GM23338 (cell line): ENCODE measurements at regions not wholly inside any gene's neighbourhood (a gene's known extent, or its start where the extent isn't known, plus 50 kb on each side); places are given as distances from the start of the nearest gene placed in this dataset.

Experiments
- ATAC-seq: fragments of 200-7000 bp; cut with Tn5 transposase; 3 replicates; pipeline ENCODE4 v1.9.1; 2020
- DNase-seq: peaks from one replicate; pipeline ENCODE4 v3.0.0-alpha.2; 2015; ENCODE audit warnings: low spot score
- H2AFZ ChIP-seq: fragments of 200-600 bp; sonication (generic); 2 replicates; pipeline ENCODE4 v1.8.0; 2016; ENCODE audit warnings: antibody characterized with exemption, mild to moderate bottlenecking, moderate library complexity
- H3F3A ChIP-seq: fragments of 200-600 bp; sonication (generic); replicated peaks from 2 replicates; pipeline ENCODE4 v1.8.0; 2017; ENCODE audit warnings: antibody characterized with exemption, mixed run types, low read depth
- H3K27ac ChIP-seq: fragments of 200-600 bp; sonication (generic); 2 replicates; pipeline ENCODE4 v1.6.1; 2016; ENCODE audit warnings: low read depth
- H3K27me3 ChIP-seq: fragments of 200-600 bp; sonication (generic); 2 replicates; pipeline ENCODE4 v1.8.0; 2016; ENCODE audit warnings: mild to moderate bottlenecking, mixed run types, moderate library complexity; ENCODE audit not compliant: insufficient read depth
- H3K36me3 ChIP-seq: fragments of 200-600 bp; sonication (generic); 2 replicates; pipeline ENCODE4 v1.8.0; 2016; ENCODE audit warnings: mild to moderate bottlenecking; ENCODE audit not compliant: insufficient read depth
- H3K4me1 ChIP-seq: fragments of 200-600 bp; sonication (generic); 2 replicates; pipeline ENCODE4 v1.8.0; 2016; ENCODE audit warnings: mild to moderate bottlenecking, moderate library complexity; ENCODE audit not compliant: insufficient read depth
- H3K4me2 ChIP-seq: fragments of 200-600 bp; sonication (generic); 2 replicates; pipeline ENCODE4 v1.7.1; 2017; ENCODE audit warnings: mixed run types
- H3K4me3 ChIP-seq: fragments of 200-600 bp; sonication (generic); 2 replicates; pipeline ENCODE4 v1.6.1; 2016; ENCODE audit warnings: mixed run types
- H3K79me2 ChIP-seq: fragments of 200-600 bp; sonication (generic); replicated peaks from 2 replicates; pipeline ENCODE4 v1.8.0; 2017; ENCODE audit warnings: mild to moderate bottlenecking; ENCODE audit not compliant: insufficient read depth
- H3K9me2 ChIP-seq: fragments of 200-600 bp; sonication (generic); 2 replicates; pipeline ENCODE4 v1.8.0; 2017; ENCODE audit not compliant: insufficient read depth
- H4K20me1 ChIP-seq: fragments of 200-600 bp; sonication (generic); replicated peaks from 2 replicates; pipeline ENCODE4 v1.8.0; 2017; ENCODE audit warnings: mild to moderate bottlenecking; ENCODE audit not compliant: insufficient read depth
- H3K27ac Mint-ChIP-seq: 2 replicates; pipeline ENCODE4 v1.8.0; 2020; ENCODE audit warnings: inconsistent platforms, mild to moderate bottlenecking, moderate library complexity, mixed read lengths
- H3K27me3 Mint-ChIP-seq: 3 replicates; pipeline ENCODE4 v1.8.0; 2022; ENCODE audit warnings: low read depth, mild to moderate bottlenecking, moderate library complexity, mixed read lengths, inconsistent platforms; ENCODE audit not compliant: insufficient read depth, poor library complexity
- H3K36me3 Mint-ChIP-seq: 3 replicates; pipeline ENCODE4 v1.8.0; 2021; ENCODE audit warnings: low read depth, mild to moderate bottlenecking, inconsistent platforms, moderate library complexity, mixed read lengths
- H3K4me1 Mint-ChIP-seq: 3 replicates; pipeline ENCODE4 v1.8.0; 2020; ENCODE audit warnings: mild to moderate bottlenecking, inconsistent platforms, mixed read lengths
- H3K4me3 Mint-ChIP-seq: 3 replicates; pipeline ENCODE4 v1.8.0; 2021; ENCODE audit warnings: moderate library complexity, mild to moderate bottlenecking, inconsistent platforms, mixed read lengths
- H3K9me3 Mint-ChIP-seq: 3 replicates; pipeline ENCODE4 v1.8.0; 2020; ENCODE audit warnings: moderate library complexity, mild to moderate bottlenecking, inconsistent platforms, mixed read lengths
- CREB1 ChIP-seq: fragments of 250-450 bp; sonication (Bioruptor Pico); IDR thresholded peaks from 2 replicates; pipeline ENCODE4 v1.5.0; 2020; ENCODE audit warnings: low read depth, mild to moderate bottlenecking, moderate library complexity
- ETS1 ChIP-seq: IDR thresholded peaks from 2 replicates; pipeline ENCODE4 v1.6.1; 2016; ENCODE audit warnings: antibody characterized with exemption
- EZH2 ChIP-seq: fragments of 200-600 bp; sonication (generic); IDR thresholded peaks from one replicate; pipeline ENCODE4 v1.8.0; 2017; ENCODE audit warnings: antibody characterized with exemption, mild to moderate bottlenecking, low read depth; ENCODE audit not compliant: unreplicated experiment
- EZH2phosphoT487 ChIP-seq: fragments of 200-600 bp; sonication (generic); IDR thresholded peaks from one replicate; pipeline ENCODE4 v1.8.1; 2018; ENCODE audit warnings: antibody characterized with exemption; ENCODE audit not compliant: unreplicated experiment
- NANOG ChIP-seq: IDR thresholded peaks from 2 replicates; pipeline ENCODE4 v1.6.1; 2016; ENCODE audit warnings: antibody characterized with exemption, borderline replicate concordance
- POLR2AphosphoS5 ChIP-seq: IDR thresholded peaks from 2 replicates; pipeline ENCODE4 v1.6.1; 2016; ENCODE audit warnings: antibody characterized with exemption, low read depth
- REST ChIP-seq: IDR thresholded peaks from one replicate; pipeline ENCODE4 v1.6.1; 2018; ENCODE audit warnings: antibody characterized with exemption; ENCODE audit not compliant: unreplicated experiment
- ZNF114 ChIP-seq: fragments of 250-450 bp; sonication (Bioruptor Pico); IDR thresholded peaks from 2 replicates; pipeline ENCODE4 v1.5.0; 2020; ENCODE audit warnings: mild to moderate bottlenecking, moderate library complexity
- ZNF331 ChIP-seq: fragments of 250-450 bp; sonication (Bioruptor Pico); IDR thresholded peaks from 2 replicates; pipeline ENCODE4 v1.5.0; 2020; ENCODE audit warnings: low read depth, mild to moderate bottlenecking, moderate library complexity
- ZNF462 ChIP-seq: fragments of 250-450 bp; sonication (Bioruptor Pico); IDR thresholded peaks from 2 replicates; pipeline ENCODE4 v1.5.0; 2020; ENCODE audit warnings: mild to moderate bottlenecking, moderate library complexity

GRCh38 chr9:129497813-129498450 lies 123.0 kb downstream of the C9orf50 start:
- no peaks in the 10 kb centered on the region for H4K20me1 ChIP-seq
- Mint-ChIP-seq H3K27me3 (peaks cover 57% of the 10 kb centered on the region), H3K4me3 (no peak overlapping the region; the same call in 2 of the 3 replicates), H3K4me1 (peaks cover 53% of the 10 kb centered on the region), H3K36me3 (no peaks in the 10 kb centered on the region), H3K9me3 (no peaks in the 10 kb centered on the region), H3K27ac (no peak overlapping the region)
- peaks cover 10% of the 10 kb centered on the region; the same call in 1 of the 2 replicates for H3F3A ChIP-seq
- no peaks in the 10 kb centered on the region for H3K36me3 ChIP-seq
- no peaks in the 10 kb centered on the region for H3K9me2 ChIP-seq
- H3K4me2 ChIP-seq = peak overlapping the region; percentile 60; the same call in 1 of the 2 replicates
- 0 out of 2 replicates have a peak overlapping the region, but pooled peaks have one; percentile 23 for H3K4me3 ChIP-seq
- TF ChIP-seq EZH2phosphoT487 = no peak
- no peak for TF ChIP-seq ZNF331 (CRISPR knock-in tag)
- no peak for TF ChIP-seq ZNF114
- no peak for TF ChIP-seq POLR2AphosphoS5
- TF ChIP-seq CREB1 (CRISPR knock-in tag) = no peak
- TF ChIP-seq NANOG = no peak
- no peak for TF ChIP-seq REST
- no peak for TF ChIP-seq ETS1
- no peak for TF ChIP-seq ZNF462
- no peak for TF ChIP-seq EZH2
- peaks cover 31% of the 10 kb centered on the region for H3K4me1 ChIP-seq
- H3K79me2 ChIP-seq = no peaks in the 10 kb centered on the region
- H3K27me3 ChIP-seq = peaks cover 40% of the 10 kb centered on the region
- no peak overlapping the region for H3K27ac ChIP-seq
- no peak for DNase-seq
- ATAC-seq = no peak
- no peak overlapping the region for H2AFZ ChIP-seq
